ENCODE measurements at regions not wholly inside any gene's neighbourhood (a gene's known extent, or its start where the extent isn't known, plus 50 kb on each side); places are given as distances from the start of the nearest gene placed in this dataset.

DNA sequence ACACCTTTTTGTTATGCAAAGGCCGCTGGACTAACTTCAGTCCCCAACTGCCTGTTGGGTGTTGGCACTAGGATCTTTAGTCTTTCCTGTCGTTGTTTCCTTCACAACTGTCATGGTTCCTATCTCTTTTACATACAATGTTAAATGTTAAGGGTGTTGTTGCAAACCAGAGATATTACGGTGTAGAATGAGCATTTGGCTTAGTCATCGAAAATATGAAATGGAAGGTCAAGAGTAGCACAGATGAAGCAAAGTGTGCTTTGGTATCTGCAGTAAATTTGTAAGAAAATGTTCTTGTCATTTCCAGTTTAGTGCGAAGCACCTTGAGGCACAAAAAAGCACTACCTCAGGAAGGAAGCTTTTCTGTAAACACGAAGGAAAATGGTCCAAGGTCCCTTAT lies 751.3 kb upstream of the LRFN5 start:
- ATAC-seq, result no peak
- intact Hi-C loops (cut with DNase I), result no loop called here
- DNase-seq (ENCODE audit: missing footprints), result no peak

GRCh38 chr14:40850191-40850590 lies 756.5 kb upstream of the LRFN5 start:
- intact Hi-C loops (cut with DNase I), result no loop called here
- DNase-seq (ENCODE audit: missing footprints) (no peak), ATAC-seq (no peak)

DNA sequence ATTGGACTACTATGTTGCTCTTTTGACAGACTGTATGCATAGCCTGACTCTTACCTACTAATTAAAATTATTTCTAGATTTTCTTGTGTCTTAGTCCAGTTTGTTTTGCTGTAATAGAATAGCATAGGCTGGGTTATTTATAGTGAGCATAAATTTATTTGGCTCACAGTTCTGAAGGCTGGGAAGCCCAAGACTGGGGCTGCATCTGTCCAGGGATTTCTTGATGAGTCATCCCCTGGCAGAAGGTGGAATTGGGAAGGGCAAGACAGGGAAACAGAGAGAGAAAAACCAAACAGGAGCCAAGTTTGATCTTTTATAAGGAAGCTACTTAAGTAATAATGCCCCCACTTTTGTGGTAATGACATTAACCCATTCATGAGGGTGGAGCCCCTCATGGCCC lies 759.2 kb upstream of the LRFN5 start:
- DNase-seq (ENCODE audit: missing footprints) (no peak), ATAC-seq (no peak)

GRCh38 chr14:40842816-40843215 lies 763.9 kb upstream of the LRFN5 start:
- DNase-seq (ENCODE audit: missing footprints) (no peak), ATAC-seq (no peak)
- intact Hi-C loops (cut with DNase I), result no loop called here

More for the DNA sequence above, 759.2 kb upstream of the LRFN5 start:
- intact Hi-C loops (cut with DNase I), result no loop called here

DNA sequence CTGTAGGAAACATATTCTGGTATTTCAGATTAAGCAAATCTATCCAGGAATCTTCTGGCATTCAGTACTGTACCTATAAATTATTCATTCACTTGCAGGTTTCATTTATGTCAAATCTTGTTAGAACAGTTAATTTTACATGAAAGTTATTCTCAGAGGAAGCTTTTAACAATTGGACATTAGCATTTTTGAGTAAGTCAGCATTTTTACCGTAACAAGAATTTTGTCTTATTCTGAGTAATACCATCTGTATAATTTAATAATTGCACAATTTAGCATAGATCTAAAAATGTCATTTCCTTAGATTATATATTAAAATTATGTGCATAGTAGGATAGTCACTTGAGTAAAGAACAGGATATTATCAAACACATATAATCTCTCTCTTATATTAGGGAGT lies 764.8 kb upstream of the LRFN5 start:
- intact Hi-C loops (cut with DNase I), result no loop called here

DNA sequence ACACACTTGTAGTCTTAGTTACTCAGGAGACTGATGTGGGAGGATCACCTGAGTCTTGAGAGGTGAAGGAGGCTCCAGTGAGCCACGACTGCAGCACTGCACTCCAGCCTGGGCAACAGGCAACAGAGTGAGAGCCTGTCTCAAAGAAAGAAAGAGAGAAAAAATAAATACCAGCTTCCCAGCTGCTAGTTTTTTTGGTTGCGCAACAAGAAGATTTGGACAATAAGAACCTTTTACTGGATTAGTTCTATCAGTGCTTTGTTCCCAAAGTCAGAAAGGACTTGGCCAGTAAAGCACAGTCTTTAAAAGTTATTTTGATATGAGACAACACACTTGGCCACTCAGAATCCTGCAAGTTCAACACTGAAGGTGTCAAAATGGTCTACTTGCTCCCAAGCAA lies 768.1 kb upstream of the LRFN5 start:
- intact Hi-C loops (cut with DNase I), result no loop called here
- DNase-seq (ENCODE audit: missing footprints), result no peak

More for the DNA sequence above, 764.8 kb upstream of the LRFN5 start:
- DNase-seq (ENCODE audit: missing footprints) (no peak), ATAC-seq (no peak)

DNA sequence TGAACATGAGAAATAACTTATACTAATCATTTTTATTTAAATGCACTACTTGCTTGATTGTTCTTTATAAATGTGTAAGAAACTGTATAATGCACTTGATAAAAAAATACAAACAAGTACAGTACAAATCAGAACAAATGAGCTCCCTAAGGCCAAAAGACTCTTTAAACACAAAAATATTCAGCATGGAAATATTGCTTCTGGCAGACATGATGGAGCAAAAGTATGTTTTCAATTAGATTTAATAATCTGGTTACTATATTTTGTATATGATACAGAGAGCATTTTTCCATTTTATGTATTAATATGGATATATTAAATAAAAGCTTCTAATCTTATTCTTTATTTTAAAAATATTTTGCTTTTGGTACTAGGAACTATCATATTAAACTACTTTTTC lies 800.2 kb upstream of the LRFN5 start:
- DNase-seq (ENCODE audit: missing footprints) (no peak), ATAC-seq (no peak)
- intact Hi-C loops (cut with DNase I), result no loop called here

More for the DNA sequence above, 768.1 kb upstream of the LRFN5 start:
- ATAC-seq, result no peak

- intact Hi-C loops (cut with DNase I), result no loop called here
- DNase-seq (ENCODE audit: missing footprints) (no peak), ATAC-seq (no peak)
Observed at GRCh38 chr14:40796168-40796567, 810.5 kb upstream of the LRFN5 start.

DNA sequence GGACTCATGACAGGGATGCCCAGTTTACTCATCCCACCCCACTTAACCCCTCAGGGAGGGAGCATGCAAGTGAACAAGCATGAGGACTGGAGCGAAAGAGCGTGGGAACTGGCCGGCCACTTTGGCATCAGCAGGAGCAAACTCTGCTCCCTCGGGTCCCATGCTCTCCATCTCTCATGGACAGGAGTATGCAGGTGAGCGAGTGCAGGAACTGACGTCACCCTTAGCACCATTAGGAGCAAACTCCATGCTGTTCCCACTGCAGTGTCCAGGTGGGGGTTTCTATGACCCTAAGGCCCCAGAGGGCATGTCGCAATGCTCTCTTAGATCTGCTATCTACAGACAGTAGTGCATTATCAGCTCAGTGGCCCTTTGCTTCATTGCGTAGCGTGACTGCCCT lies 821.8 kb upstream of the LRFN5 start:
- intact Hi-C loops (cut with DNase I), result no loop called here

DNA sequence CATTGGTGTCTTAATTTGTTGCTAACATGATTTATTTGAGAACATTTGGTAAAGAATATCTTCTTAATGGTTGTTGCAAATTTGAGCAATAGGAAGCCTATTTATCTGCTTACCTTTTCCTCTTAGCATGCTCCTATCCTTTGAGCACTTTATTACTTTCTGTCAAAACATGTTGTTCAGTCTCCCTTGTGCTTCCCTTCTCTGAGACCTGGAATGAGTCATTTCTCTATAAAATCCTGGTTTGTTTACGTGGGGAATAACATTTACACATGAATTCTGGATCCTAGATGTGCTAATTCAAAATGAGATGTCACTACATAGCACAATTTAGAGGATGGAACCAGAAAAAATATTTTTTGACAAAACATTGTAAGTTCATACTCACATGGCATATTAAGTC lies 844.0 kb upstream of the LRFN5 start:
- DNase-seq (ENCODE audit: missing footprints) (no peak), ATAC-seq (no peak)
- intact Hi-C loops (cut with DNase I), result no loop called here

More for the DNA sequence above, 821.8 kb upstream of the LRFN5 start:
- no peak for DNase-seq (ENCODE audit: missing footprints)
- ATAC-seq, result no peak

DNA sequence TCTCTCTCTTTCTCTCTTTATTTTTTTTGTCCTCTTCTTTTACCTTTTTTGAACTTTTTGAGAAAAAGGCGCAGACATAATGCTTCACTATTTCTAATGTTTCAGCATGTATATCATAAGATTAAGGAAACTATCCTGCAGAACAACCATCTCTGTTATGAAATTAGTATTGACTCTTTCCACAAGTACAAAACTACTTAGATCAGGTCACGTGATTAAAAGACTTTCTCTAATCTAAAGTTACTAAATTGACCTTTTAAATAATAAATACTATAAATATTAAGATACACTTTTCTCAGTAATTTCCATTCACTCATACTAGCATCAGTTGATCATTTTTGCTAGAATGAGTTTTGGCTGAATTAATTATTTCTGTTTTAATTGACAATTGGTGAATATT lies 844.5 kb upstream of the LRFN5 start:
- no peak for ATAC-seq
- intact Hi-C loops (cut with DNase I), result no loop called here
- DNase-seq (ENCODE audit: missing footprints), result no peak

GRCh38 chr14:40760704-40761103 lies 846.0 kb upstream of the LRFN5 start:
- ATAC-seq, result no peak
- no peak for DNase-seq (ENCODE audit: missing footprints)
- intact Hi-C loops (cut with DNase I), result no loop called here

DNA sequence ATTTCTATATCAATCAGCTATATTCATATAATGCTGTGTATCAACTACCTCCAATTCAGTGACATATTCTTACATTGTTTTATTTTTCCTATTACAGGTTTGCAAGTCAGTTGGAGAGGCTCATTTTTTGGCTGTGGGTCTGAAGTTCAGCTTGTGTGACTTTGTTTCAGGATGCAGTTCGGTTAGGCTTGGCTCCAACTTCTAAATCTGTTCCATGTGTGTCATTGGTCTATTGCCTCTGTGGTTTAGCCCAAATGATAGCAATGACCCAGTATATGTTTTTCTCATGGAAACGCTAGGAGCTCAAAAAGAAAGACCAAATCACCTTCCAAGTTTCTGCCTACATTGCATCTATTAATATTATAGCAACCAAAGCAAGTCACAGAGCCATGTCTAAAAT lies 848.6 kb upstream of the LRFN5 start:
- intact Hi-C loops (cut with DNase I), result no loop called here
- ATAC-seq, result no peak
- DNase-seq (ENCODE audit: missing footprints), result no peak

GRCh38 chr14:40757376-40757950 lies 849.2 kb upstream of the LRFN5 start:
- intact Hi-C loops (cut with DNase I), result no loop called here
- ATAC-seq, result no peak

GRCh38 chr14:40733206-40733605 lies 873.5 kb upstream of the LRFN5 start:
- intact Hi-C loops (cut with DNase I), result no loop called here
- ATAC-seq (no peak), DNase-seq (ENCODE audit: missing footprints) (no peak)

More at GRCh38 chr14:40757376-40757950, 849.2 kb upstream of the LRFN5 start:
- DNase-seq (ENCODE audit: missing footprints), result no peak

GRCh38 chr14:40727107-40727506 lies 879.6 kb upstream of the LRFN5 start:
- no peak for DNase-seq (ENCODE audit: missing footprints)
- no peak for ATAC-seq
- intact Hi-C loops (cut with DNase I), result no loop called here

DNA sequence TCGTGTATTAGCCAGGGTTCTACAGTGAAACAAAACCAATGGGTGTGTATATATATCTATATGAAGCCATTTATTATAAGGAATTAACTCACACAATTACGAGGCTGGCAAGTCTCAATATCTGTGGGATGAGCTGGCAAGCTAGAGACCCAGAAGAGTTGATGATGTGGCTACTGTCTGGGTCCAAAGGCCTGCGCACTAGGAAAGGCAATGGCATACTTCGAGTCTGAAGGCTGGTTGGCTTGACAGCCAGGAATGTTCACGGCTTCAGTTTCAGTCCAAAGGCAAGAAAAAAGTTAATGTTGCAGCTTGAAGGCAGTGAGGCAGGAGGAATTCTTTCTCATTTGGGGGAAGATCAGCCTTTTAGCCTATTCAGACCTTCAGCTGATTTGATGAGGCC lies 893.3 kb upstream of the LRFN5 start:
- intact Hi-C loops (cut with DNase I), result no loop called here
- DNase-seq (ENCODE audit: missing footprints) (no peak), ATAC-seq (no peak)

- DNase-seq (ENCODE audit: missing footprints) (no peak), ATAC-seq (no peak)
- intact Hi-C loops (cut with DNase I), result no loop called here
Observed at GRCh38 chr14:40697231-40697630, 909.4 kb upstream of the LRFN5 start.

GRCh38 chr14:40694023-40694422 lies 912.7 kb upstream of the LRFN5 start:
- intact Hi-C loops (cut with DNase I), result no loop called here
- DNase-seq (ENCODE audit: missing footprints) (no peak), ATAC-seq (no peak)

DNA sequence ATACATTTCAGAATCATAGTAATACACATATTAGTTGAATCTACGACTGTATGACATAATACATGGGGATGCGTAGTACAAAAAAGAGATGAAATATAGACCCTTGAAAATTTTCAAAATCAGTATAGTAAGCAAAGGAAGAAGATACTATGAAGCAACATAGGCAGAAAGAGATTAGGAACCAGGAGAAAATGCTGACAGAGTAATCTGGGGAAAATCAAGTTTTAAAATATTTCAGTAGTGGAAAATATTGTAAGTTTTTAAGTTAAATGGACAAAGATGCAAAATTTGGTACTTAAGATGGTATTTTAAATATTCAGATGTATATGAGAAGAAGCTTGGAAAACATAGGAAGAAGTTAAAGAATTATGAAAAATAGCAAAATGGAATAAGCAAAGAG lies 915.6 kb upstream of the LRFN5 start:
- DNase-seq (ENCODE audit: missing footprints) (no peak), ATAC-seq (no peak)
- intact Hi-C loops (cut with DNase I), result no loop called here

DNA sequence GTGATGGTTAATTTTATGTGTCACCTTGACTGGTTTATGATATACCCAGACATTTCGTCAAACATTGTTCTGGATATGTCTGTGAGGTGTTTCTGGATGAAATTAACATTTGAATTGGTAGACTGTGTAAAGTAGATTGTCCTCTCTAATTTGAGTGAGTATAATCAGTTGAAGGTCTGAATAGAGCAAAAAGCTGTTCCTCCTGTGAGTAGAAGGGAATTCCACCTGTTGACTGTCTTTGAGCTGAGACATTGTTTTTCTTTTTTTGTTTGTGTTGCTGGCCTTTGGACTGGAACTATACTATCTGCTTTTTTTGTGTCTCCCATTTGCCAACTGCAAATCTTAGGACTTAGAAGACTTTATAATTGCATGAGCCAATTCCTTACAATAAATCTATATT lies 920.9 kb upstream of the LRFN5 start:
- DNase-seq (ENCODE audit: missing footprints) (no peak), ATAC-seq (no peak)
- intact Hi-C loops (cut with DNase I), result no loop called here
